ENCODE measurements at regions not wholly inside any gene's neighbourhood (a gene's known extent, or its start where the extent isn't known, plus 50 kb on each side); places are given as distances from the start of the nearest gene placed in this dataset.

GRCh38 chr6:21522143-21522747 is 71.3 kb upstream of the SOX4 start:
- DNase-seq (ENCODE audit: low read depth): no peak

- DNase-seq (ENCODE audit: low read depth): no peak
Observed at GRCh38 chr6:21522797-21523456, 70.6 kb upstream of the SOX4 start.

DNA sequence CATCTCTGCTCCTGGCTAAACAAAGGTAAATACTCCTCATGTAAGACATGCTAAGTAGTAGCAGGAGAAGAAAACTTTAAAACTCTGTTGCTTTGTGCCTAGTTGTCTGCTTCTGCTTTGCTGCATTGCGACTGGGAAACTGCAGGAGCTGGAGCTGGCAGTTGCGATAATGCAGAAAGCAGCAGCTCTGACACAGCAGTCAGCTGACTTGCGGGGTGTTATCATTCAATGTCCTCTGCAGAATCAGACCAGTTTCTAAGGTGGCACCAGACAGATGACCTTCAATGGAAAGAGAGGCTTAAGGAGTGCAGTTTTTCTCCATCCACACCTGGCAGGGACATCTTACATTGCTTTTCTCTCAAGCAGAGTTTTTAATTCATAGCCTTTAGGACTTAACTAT is 69.9 kb upstream of the SOX4 start:
- DNase-seq (ENCODE audit: low read depth): no peak

- DNase-seq (ENCODE audit: low read depth): no peak
Observed at GRCh38 chr6:21524201-21524600, 69.3 kb upstream of the SOX4 start.

DNA sequence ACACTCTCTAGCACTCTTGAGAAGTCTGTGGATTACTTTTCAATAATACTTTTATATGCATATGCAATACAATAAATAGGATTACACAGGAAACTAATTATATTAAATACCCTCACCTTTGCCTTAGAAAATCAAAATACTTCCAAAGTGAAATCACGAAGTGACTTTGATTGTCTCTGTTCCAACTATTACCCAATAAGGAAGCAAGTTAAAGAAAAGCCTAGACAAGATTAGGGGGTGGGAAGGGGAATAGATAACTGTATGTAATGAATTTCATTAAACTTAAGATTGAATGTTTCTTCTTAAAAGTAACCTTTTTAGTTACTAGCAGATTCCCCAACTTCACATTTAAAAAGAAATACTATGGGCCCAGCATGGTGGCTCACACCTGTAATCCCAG is 66.6 kb upstream of the SOX4 start:
- DNase-seq (ENCODE audit: low read depth): no peak

- DNase-seq (ENCODE audit: low read depth): no peak
Observed at GRCh38 chr6:21527731-21528130, 65.8 kb upstream of the SOX4 start.

- no peak for DNase-seq (ENCODE audit: low read depth)
Observed at GRCh38 chr6:21529431-21529830, 64.1 kb upstream of the SOX4 start.

- DNase-seq (ENCODE audit: low read depth): no peak
Observed at GRCh38 chr6:21531393-21531792, 62.2 kb upstream of the SOX4 start.

DNA sequence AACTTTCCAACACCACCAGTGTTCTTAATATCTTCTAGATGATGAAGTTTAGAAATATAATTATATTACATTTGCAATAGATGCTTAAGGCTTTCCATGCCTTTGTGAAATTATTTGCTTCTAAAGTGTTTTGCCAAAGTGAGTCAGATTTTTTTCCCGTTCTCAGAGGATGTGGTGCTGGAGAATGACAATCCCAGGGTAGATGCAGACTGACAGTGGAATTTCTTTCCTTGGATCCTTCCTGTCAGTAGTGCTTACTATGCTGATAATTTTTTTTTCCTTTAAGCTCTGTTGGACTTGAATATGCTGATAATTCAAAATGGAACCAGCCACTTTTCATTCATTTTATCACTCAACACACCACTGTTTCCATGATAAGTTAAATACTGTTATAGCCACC is 59.9 kb upstream of the SOX4 start:
- no peak for DNase-seq (ENCODE audit: low read depth)

DNA sequence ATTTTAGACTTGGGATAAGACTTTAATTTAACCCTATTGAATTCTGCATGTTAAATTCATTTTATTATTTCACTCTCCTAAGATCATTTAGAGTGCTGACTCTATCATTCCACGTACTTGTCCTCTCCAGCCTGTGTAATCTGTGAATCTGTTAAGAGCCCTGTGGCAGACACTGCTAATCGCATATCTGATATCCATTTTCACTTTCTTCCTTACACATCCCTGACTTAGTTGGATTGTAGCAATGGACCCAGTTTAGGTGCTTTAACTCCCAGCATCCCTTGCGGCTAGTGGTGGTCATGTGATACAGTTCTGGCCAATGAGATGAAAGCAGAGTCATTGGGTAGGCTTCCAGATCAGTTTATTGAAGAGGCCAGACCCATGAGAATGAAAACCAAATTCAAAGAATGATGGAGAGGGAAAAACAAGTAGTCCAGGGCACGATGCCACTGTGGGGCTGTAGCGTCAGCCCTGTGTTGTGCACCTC is 57.2 kb upstream of the SOX4 start:
- DNase-seq (ENCODE audit: low read depth): no peak

- DNase-seq (ENCODE audit: low read depth): no peak
Observed at GRCh38 chr6:21537637-21538036, 55.9 kb upstream of the SOX4 start.

GRCh38 chr6:21538186-21538798 is 55.3 kb upstream of the SOX4 start:
- no peak for DNase-seq (ENCODE audit: low read depth)

DNA sequence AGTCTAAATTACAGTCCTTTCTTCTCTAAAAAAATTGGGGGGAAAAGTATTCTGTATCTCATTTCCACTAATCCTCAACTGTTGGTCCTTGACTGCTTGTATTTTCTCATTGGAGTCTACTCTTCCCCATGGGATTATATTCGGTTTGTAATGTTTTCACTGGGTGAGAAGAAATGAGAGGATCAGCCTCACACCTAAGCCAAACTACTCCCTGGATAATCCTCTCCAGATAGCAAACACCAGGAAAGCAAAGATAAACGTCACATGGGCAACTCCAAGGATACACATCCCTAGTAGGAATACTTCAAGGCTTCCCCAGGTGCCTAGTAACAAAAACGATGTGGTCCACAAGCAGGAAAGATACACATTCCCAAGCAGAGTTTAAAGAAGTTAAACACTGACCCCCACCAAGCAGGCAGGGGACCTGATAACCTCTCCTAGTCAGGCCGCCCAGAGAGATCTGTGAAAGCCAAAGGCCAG is 53.9 kb upstream of the SOX4 start:
- no peak for DNase-seq (ENCODE audit: low read depth)

All from activated T-cell treated with anti-CD3 and anti-CD28 coated beads for 48 hours (primary cell).